Ishikawa (cell line): ENCODE measurements at regions not wholly inside any gene's neighbourhood (a gene's known extent, or its start where the extent isn't known, plus 50 kb on each side); places are given as distances from the start of the nearest gene placed in this dataset.

ENCODE experiments used
- CREB1 ChIP-seq: IDR thresholded peaks from 2 replicates; pipeline ENCODE4 v1.6.1; 2012; ENCODE audit warnings: low read depth
- EP300 ChIP-seq: IDR thresholded peaks from 2 replicates; pipeline ENCODE4 v1.6.1; 2012; ENCODE audit warnings: borderline replicate concordance
- NFIC ChIP-seq: IDR thresholded peaks from 2 replicates; pipeline ENCODE4 v1.6.1; 2012
- RAD21 ChIP-seq: IDR thresholded peaks from 2 replicates; pipeline ENCODE4 v1.6.1; 2012; ENCODE audit warnings: low read depth
- TEAD4 ChIP-seq: IDR thresholded peaks from 2 replicates; pipeline ENCODE4 v1.6.1; 2012
- ZBTB7A ChIP-seq: IDR thresholded peaks from 2 replicates; pipeline ENCODE4 v1.6.1; 2012; ENCODE audit warnings: low read depth
- TF ChIP-seq, protein P1 (sequence below): IDR thresholded peaks from 2 replicates; pipeline ENCODE4 v1.6.1; 2012; ENCODE audit warnings: low read depth, mild to moderate bottlenecking

DNA sequence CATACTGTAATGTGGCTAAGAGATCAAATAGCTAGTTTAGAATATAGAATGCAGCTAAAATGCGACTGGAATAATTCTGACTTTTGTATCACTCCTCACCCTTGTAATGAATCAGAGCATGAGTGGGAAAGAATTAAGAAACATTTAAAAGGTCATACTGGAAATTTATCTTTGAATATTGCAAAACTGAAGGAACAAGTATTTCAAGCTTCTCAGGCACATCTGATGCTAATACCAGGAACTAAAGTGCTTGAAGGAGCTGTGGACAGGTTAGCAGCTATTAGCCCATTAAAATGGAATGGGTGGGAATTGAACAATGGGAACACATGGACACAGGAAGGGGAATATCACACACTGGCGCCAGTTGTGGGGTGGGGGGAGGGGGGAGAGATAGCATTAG, 144.2 kb upstream of the ZNF91 start:
- TF ChIP-seq EP300 (no peak), ZBTB7A (no peak), CREB1 (no peak), RAD21 (no peak), NFIC (no peak), TEAD4 (no peak)
- TF ChIP-seq, protein P1, sequence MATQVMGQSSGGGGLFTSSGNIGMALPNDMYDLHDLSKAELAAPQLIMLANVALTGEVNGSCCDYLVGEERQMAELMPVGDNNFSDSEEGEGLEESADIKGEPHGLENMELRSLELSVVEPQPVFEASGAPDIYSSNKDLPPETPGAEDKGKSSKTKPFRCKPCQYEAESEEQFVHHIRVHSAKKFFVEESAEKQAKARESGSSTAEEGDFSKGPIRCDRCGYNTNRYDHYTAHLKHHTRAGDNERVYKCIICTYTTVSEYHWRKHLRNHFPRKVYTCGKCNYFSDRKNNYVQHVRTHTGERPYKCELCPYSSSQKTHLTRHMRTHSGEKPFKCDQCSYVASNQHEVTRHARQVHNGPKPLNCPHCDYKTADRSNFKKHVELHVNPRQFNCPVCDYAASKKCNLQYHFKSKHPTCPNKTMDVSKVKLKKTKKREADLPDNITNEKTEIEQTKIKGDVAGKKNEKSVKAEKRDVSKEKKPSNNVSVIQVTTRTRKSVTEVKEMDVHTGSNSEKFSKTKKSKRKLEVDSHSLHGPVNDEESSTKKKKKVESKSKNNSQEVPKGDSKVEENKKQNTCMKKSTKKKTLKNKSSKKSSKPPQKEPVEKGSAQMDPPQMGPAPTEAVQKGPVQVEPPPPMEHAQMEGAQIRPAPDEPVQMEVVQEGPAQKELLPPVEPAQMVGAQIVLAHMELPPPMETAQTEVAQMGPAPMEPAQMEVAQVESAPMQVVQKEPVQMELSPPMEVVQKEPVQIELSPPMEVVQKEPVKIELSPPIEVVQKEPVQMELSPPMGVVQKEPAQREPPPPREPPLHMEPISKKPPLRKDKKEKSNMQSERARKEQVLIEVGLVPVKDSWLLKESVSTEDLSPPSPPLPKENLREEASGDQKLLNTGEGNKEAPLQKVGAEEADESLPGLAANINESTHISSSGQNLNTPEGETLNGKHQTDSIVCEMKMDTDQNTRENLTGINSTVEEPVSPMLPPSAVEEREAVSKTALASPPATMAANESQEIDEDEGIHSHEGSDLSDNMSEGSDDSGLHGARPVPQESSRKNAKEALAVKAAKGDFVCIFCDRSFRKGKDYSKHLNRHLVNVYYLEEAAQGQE = no peak
